ENCODE measurements at regions not wholly inside any gene's neighbourhood (a gene's known extent, or its start where the extent isn't known, plus 50 kb on each side); places are given as distances from the start of the nearest gene placed in this dataset.

GRCh38 chr2:15043336-15044058 is 411.0 kb downstream of the LRATD1 start:
- H3K4me1 ChIP-seq, result no peaks in the 10 kb centered on the region
- H3K36me3 ChIP-seq (ENCODE audit: control insufficient read depth, insufficient read depth, low read length), result no peaks in the 10 kb centered on the region
- H3K27me3 ChIP-seq (ENCODE audit: control insufficient read depth, insufficient read depth, low read length), result no peaks in the 10 kb centered on the region
- H2AFZ ChIP-seq, result no peak overlapping the region
- no peaks in the 10 kb centered on the region for H3K79me2 ChIP-seq
- no peak overlapping the region for H3K27ac ChIP-seq
- H3K4me3 ChIP-seq (ENCODE audit: low read depth, low read length), result no peak overlapping the region
- no peak overlapping the region for H3K4me2 ChIP-seq (ENCODE audit: low read length)
- no peak overlapping the region for H3K9ac ChIP-seq
- TF ChIP-seq, protein P1, sequence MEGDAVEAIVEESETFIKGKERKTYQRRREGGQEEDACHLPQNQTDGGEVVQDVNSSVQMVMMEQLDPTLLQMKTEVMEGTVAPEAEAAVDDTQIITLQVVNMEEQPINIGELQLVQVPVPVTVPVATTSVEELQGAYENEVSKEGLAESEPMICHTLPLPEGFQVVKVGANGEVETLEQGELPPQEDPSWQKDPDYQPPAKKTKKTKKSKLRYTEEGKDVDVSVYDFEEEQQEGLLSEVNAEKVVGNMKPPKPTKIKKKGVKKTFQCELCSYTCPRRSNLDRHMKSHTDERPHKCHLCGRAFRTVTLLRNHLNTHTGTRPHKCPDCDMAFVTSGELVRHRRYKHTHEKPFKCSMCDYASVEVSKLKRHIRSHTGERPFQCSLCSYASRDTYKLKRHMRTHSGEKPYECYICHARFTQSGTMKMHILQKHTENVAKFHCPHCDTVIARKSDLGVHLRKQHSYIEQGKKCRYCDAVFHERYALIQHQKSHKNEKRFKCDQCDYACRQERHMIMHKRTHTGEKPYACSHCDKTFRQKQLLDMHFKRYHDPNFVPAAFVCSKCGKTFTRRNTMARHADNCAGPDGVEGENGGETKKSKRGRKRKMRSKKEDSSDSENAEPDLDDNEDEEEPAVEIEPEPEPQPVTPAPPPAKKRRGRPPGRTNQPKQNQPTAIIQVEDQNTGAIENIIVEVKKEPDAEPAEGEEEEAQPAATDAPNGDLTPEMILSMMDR (IDR thresholded peaks at IDR 0.05), result no peak
- no peaks in the 10 kb centered on the region for H3K9me3 ChIP-seq (ENCODE audit: control insufficient read depth, low read length)

- no peaks in the 10 kb centered on the region for H3K27me3 ChIP-seq (ENCODE audit: control insufficient read depth, insufficient read depth, low read length)
Observed at GRCh38 chr2:15045054-15045453, 412.5 kb downstream of the LRATD1 start.

GRCh38 chr2:15047184-15047583 is 414.7 kb downstream of the LRATD1 start:
- no peak overlapping the region for H3K27ac ChIP-seq
- no peaks in the 10 kb centered on the region for H3K79me2 ChIP-seq

More at GRCh38 chr2:15045054-15045453, 412.5 kb downstream of the LRATD1 start:
- Histone ChIP-seq H3K9ac (no peak overlapping the region), H3K79me2 (no peaks in the 10 kb centered on the region), H3K9me3 (ENCODE audit: control insufficient read depth, low read length) (no peaks in the 10 kb centered on the region), H3K36me3 (ENCODE audit: control insufficient read depth, insufficient read depth, low read length) (no peaks in the 10 kb centered on the region), H3K4me2 (ENCODE audit: low read length) (no peak overlapping the region), H3K27ac (no peak overlapping the region), H3K4me1 (no peaks in the 10 kb centered on the region), H2AFZ (no peak overlapping the region), H3K4me3 (ENCODE audit: low read depth, low read length) (no peak overlapping the region)
- TF ChIP-seq, protein P1 (IDR thresholded peaks at IDR 0.05), result no peak

DNA sequence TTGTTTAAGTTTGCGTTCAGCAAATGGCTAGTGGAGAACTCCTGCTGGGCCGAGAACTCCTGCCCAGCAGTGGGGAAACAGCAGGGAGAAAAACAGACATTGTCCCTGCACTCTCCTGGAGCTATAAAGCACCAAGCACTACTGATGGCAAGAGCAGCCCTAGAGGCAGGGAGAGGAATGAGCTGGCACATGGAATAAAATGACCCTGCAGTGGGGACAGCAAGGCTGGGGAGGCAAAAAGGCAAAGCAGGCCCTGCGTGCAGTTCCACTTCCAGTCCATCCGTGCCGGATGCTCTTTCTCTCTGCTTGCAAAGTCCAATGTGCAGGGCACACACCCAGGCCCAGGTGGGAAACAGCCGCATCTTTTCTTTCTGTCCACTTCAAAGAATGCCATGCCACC is 415.5 kb downstream of the LRATD1 start:
- no peak overlapping the region for H3K4me3 ChIP-seq (ENCODE audit: low read depth, low read length)

More at GRCh38 chr2:15047184-15047583, 414.7 kb downstream of the LRATD1 start:
- Histone ChIP-seq H3K27me3 (ENCODE audit: control insufficient read depth, insufficient read depth, low read length) (no peaks in the 10 kb centered on the region), H3K9me3 (ENCODE audit: control insufficient read depth, low read length) (no peaks in the 10 kb centered on the region), H3K4me2 (ENCODE audit: low read length) (no peak overlapping the region), H3K36me3 (ENCODE audit: control insufficient read depth, insufficient read depth, low read length) (no peaks in the 10 kb centered on the region), H3K4me1 (peaks cover 4% of the 10 kb centered on the region), H3K9ac (no peak overlapping the region), H3K4me3 (ENCODE audit: low read depth, low read length) (no peak overlapping the region), H2AFZ (no peak overlapping the region)
- TF ChIP-seq, protein P1 (IDR thresholded peaks at IDR 0.05), result no peak

More for the DNA sequence above, 415.5 kb downstream of the LRATD1 start:
- no peak overlapping the region for H3K4me2 ChIP-seq (ENCODE audit: low read length)
- peaks cover 4% of the 10 kb centered on the region for H3K4me1 ChIP-seq
- H3K79me2 ChIP-seq, result no peaks in the 10 kb centered on the region
- no peak overlapping the region for H3K27ac ChIP-seq
- H3K27me3 ChIP-seq (ENCODE audit: control insufficient read depth, insufficient read depth, low read length), result no peaks in the 10 kb centered on the region
- H2AFZ ChIP-seq, result no peak overlapping the region
- TF ChIP-seq, protein P1 (IDR thresholded peaks at IDR 0.05), result no peak
- H3K9me3 ChIP-seq (ENCODE audit: control insufficient read depth, low read length), result no peaks in the 10 kb centered on the region
- H3K9ac ChIP-seq, result no peak overlapping the region
- no peaks in the 10 kb centered on the region for H3K36me3 ChIP-seq (ENCODE audit: control insufficient read depth, insufficient read depth, low read length)

Data from parathyroid adenoma (tissue), 2 donors.